Smooth muscle cell (in vitro differentiated cells): ENCODE measurements at regions not wholly inside any gene's neighbourhood (a gene's known extent, or its start where the extent isn't known, plus 50 kb on each side); places are given as distances from the start of the nearest gene placed in this dataset.
"Not testable (repeated sequence)": the region's sequence is repeated elsewhere in the genome, so short reads cannot be mapped to it uniquely, and the experiment has no call there.

Experiments
- DNase-seq: peaks from one replicate; lab custom pipeline; 2025; ENCODE audit not compliant: unreplicated experiment; lab: John Stamatoyannopoulos, UW
- H2AFZ ChIP-seq: fragments of 200-600 bp; sonication (generic); 2 replicates; pipeline ENCODE4 v1.6.0; 2016; ENCODE audit warnings: antibody characterized with exemption, low read depth, mild to moderate bottlenecking
- H3F3A ChIP-seq: fragments of 200-600 bp; sonication (generic); 2 replicates; pipeline ENCODE4 v1.6.0; 2017; ENCODE audit warnings: antibody characterized with exemption, low read depth
- H3K27ac ChIP-seq: fragments of 200-600 bp; sonication (generic); 2 replicates; pipeline ENCODE4 v1.5.1; 2016; ENCODE audit warnings: low read depth, mild to moderate bottlenecking
- H3K27me3 ChIP-seq: fragments of 200-600 bp; sonication (generic); 2 replicates; pipeline ENCODE4 v1.6.1; 2016; ENCODE audit warnings: low read depth, mild to moderate bottlenecking
- H3K36me3 ChIP-seq: fragments of 200-600 bp; sonication (generic); 2 replicates; pipeline ENCODE4 v1.5.1; 2016; ENCODE audit warnings: low read depth
- H3K4me1 ChIP-seq: fragments of 200-600 bp; sonication (generic); 2 replicates; pipeline ENCODE4 v1.5.1; 2016; ENCODE audit warnings: low read depth
- H3K4me2 ChIP-seq: fragments of 200-600 bp; sonication (generic); 2 replicates; pipeline ENCODE4 v1.6.0; 2016; ENCODE audit warnings: mild to moderate bottlenecking
- H3K4me3 ChIP-seq: fragments of 200-600 bp; sonication (generic); 2 replicates; pipeline ENCODE4 v1.5.1; 2016; ENCODE audit warnings: mild to moderate bottlenecking
- H3K79me2 ChIP-seq: fragments of 200-600 bp; sonication (generic); 2 replicates; pipeline ENCODE4 v1.6.0; 2016; ENCODE audit warnings: low read depth, mild to moderate bottlenecking
- H3K9ac ChIP-seq: fragments of 200-600 bp; sonication (generic); 2 replicates; pipeline ENCODE4 v1.6.0; 2016; ENCODE audit warnings: low read depth
- H3K9me3 ChIP-seq: fragments of 200-600 bp; sonication (generic); replicated peaks from 2 replicates; pipeline ENCODE4 v1.5.1; 2016; ENCODE audit warnings: low read depth
- H4K20me1 ChIP-seq: fragments of 200-600 bp; sonication (generic); 2 replicates; pipeline ENCODE4 v1.6.0; 2016; ENCODE audit warnings: low read depth
- CTCF ChIP-seq: fragments of 200-600 bp; sonication (generic); IDR thresholded peaks from 2 replicates; pipeline ENCODE4 v1.5.1; 2017; ENCODE audit warnings: borderline replicate concordance, mild to moderate bottlenecking, antibody characterized with exemption; ENCODE audit not compliant: insufficient read depth, poor library complexity, severe bottlenecking
- WGBS: methylation state at CpG from one replicate; pipeline ENCODE4 v1.1.7; 2016; ENCODE audit warnings: low lambda C conversion rate; 5-methylcytosine and 5-hydroxymethylcytosine counted together

GRCh38 chr18:1435487-1435886 is 530.8 kb downstream of the ADCYAP1 start:
- H3K4me3 ChIP-seq = no peak overlapping the region
- H3K4me2 ChIP-seq = no peak overlapping the region
- H3K9me3 ChIP-seq = no peaks in the 10 kb centered on the region
- H3K79me2 ChIP-seq = no peaks in the 10 kb centered on the region
- no peaks in the 10 kb centered on the region for H3K36me3 ChIP-seq
- no peak overlapping the region for H3K9ac ChIP-seq
- DNase-seq = no peak
- no peak for TF ChIP-seq CTCF
- no peaks in the 10 kb centered on the region for H3K4me1 ChIP-seq
- H2AFZ ChIP-seq = no peak overlapping the region
- no peak overlapping the region for H3K27ac ChIP-seq
- H3F3A ChIP-seq = no peaks in the 10 kb centered on the region
- WGBS = 69% methylated on average over 2 of the region's 2 CpGs
- no peaks in the 10 kb centered on the region for H3K27me3 ChIP-seq
- no peaks in the 10 kb centered on the region for H4K20me1 ChIP-seq

- no peaks in the 10 kb centered on the region for H4K20me1 ChIP-seq
- WGBS = 77% methylated on average over 5 of the region's 5 CpGs
These were observed 531.5 kb downstream of the ADCYAP1 start for GRCh38 chr18:1436199-1436598.

GRCh38 chr18:1438458-1438910 is 533.8 kb downstream of the ADCYAP1 start:
- no peaks in the 10 kb centered on the region for H3K4me1 ChIP-seq
- H3K9ac ChIP-seq = no peak overlapping the region
- H3K27me3 ChIP-seq = no peaks in the 10 kb centered on the region
- no peak for DNase-seq
- no peaks in the 10 kb centered on the region for H3K79me2 ChIP-seq
- H3F3A ChIP-seq = no peaks in the 10 kb centered on the region
- no peak for TF ChIP-seq CTCF
- H3K4me3 ChIP-seq = no peak overlapping the region
- H3K9me3 ChIP-seq = no peaks in the 10 kb centered on the region
- no peaks in the 10 kb centered on the region for H3K36me3 ChIP-seq
- H4K20me1 ChIP-seq = no peaks in the 10 kb centered on the region
- H3K27ac ChIP-seq = no peak overlapping the region
- WGBS = 54% methylated on average over 8 of the region's 8 CpGs
- H3K4me2 ChIP-seq = no peak overlapping the region
- no peak overlapping the region for H2AFZ ChIP-seq

More at GRCh38 chr18:1436199-1436598, 531.5 kb downstream of the ADCYAP1 start:
- Histone ChIP-seq H3K4me3 (no peak overlapping the region), H3K4me1 (no peaks in the 10 kb centered on the region), H3K27ac (no peak overlapping the region), H3K4me2 (no peak overlapping the region), H3K9ac (no peak overlapping the region), H3F3A (no peaks in the 10 kb centered on the region), H3K9me3 (no peaks in the 10 kb centered on the region), H3K27me3 (no peaks in the 10 kb centered on the region), H2AFZ (no peak overlapping the region), H3K36me3 (no peaks in the 10 kb centered on the region), H3K79me2 (no peaks in the 10 kb centered on the region)
- TF ChIP-seq CTCF = no peak
- no peak for DNase-seq

- no peak for TF ChIP-seq CTCF
- 78% methylated on average over 3 of the region's 3 CpGs for WGBS
- Histone ChIP-seq H3K79me2 (no peaks in the 10 kb centered on the region), H3K9ac (no peak overlapping the region), H3F3A (no peaks in the 10 kb centered on the region), H3K36me3 (no peaks in the 10 kb centered on the region), H2AFZ (no peak overlapping the region), H3K27ac (no peak overlapping the region), H3K4me3 (no peak overlapping the region), H3K27me3 (no peaks in the 10 kb centered on the region), H4K20me1 (no peaks in the 10 kb centered on the region), H3K4me1 (no peaks in the 10 kb centered on the region), H3K4me2 (no peak overlapping the region), H3K9me3 (no peaks in the 10 kb centered on the region)
- no peak for DNase-seq
These were observed 534.3 kb downstream of the ADCYAP1 start for GRCh38 chr18:1438967-1439366.

- WGBS = 73% methylated on average over 2 of the region's 2 CpGs
- H3K9ac ChIP-seq, H3F3A ChIP-seq, H2AFZ ChIP-seq, H3K79me2 ChIP-seq, H3K27ac ChIP-seq, H3K36me3 ChIP-seq, H4K20me1 ChIP-seq, DNase-seq, H3K4me3 ChIP-seq, H3K4me2 ChIP-seq, H3K4me1 ChIP-seq, H3K9me3 ChIP-seq, H3K27me3 ChIP-seq: not testable (repeated sequence)
These were observed 539.4 kb downstream of the ADCYAP1 start for GRCh38 chr18:1444062-1444461.
